GM19193 (cell line): ENCODE measurements at regions not wholly inside any gene's neighbourhood (a gene's known extent, or its start where the extent isn't known, plus 50 kb on each side); places are given as distances from the start of the nearest gene placed in this dataset.

Experiments used
- POLR2A ChIP-seq: IDR thresholded peaks from 4 replicates; pipeline ENCODE4 v1.6.1; 2011; ENCODE audit not compliant: insufficient read depth, insufficient read length; ENCODE audit errors: extremely low read depth

- peak; percentile 35 for TF ChIP-seq POLR2A
These were observed 71.7 kb upstream of the BCOR start for GRCh38 chrX:40169193-40170101.

- no peak for TF ChIP-seq POLR2A
These were observed 70.8 kb upstream of the BCOR start for GRCh38 chrX:40168480-40169011.

GRCh38 chrX:40167850-40168479 lies 70.2 kb upstream of the BCOR start:
- no peak for TF ChIP-seq POLR2A

GRCh38 chrX:40167233-40167849 lies 69.6 kb upstream of the BCOR start:
- no peak for TF ChIP-seq POLR2A

- TF ChIP-seq POLR2A = no peak
These were observed 68.8 kb upstream of the BCOR start for GRCh38 chrX:40166582-40166981.

GRCh38 chrX:40165861-40166260 lies 68.1 kb upstream of the BCOR start:
- TF ChIP-seq POLR2A = no peak

- no peak for TF ChIP-seq POLR2A
These were observed 67.4 kb upstream of the BCOR start for GRCh38 chrX:40165206-40165605.

GRCh38 chrX:40164751-40165150 lies 67.0 kb upstream of the BCOR start:
- TF ChIP-seq POLR2A = no peak

GRCh38 chrX:40158036-40158706 lies 60.4 kb upstream of the BCOR start:
- TF ChIP-seq POLR2A = no peak

- TF ChIP-seq POLR2A = no peak
These were observed 59.7 kb upstream of the BCOR start for GRCh38 chrX:40157228-40158035.

- TF ChIP-seq POLR2A = no peak
These were observed 58.9 kb upstream of the BCOR start for GRCh38 chrX:40156470-40157227.

GRCh38 chrX:40155589-40156469 lies 58.1 kb upstream of the BCOR start:
- TF ChIP-seq POLR2A = no peak
